ENCODE measurements at regions not wholly inside any gene's neighbourhood (a gene's known extent, or its start where the extent isn't known, plus 50 kb on each side); places are given as distances from the start of the nearest gene placed in this dataset.

DNA sequence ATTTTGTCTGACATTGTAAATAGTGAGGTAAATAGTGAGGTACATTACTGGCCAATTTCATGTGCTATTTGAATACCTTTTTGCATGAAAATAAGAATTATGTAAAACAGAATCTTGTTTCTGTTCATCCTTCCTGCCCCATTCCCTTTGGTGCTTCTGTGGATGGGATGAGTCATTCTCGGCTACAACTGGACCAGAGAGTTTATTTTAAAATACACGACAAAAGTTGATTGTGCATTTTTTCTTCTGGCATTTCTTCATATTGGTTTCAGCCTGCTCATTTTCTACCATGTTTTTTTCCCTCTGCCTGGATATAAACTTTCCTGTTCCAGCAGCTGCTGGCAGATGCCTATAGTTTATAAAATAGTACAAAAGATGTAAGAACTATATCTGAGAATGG is 107.5 kb downstream of the CYSLTR2 start:
- H3K27me3 ChIP-seq = no peaks in the 10 kb centered on the region
- H3K4me3 ChIP-seq = no peak overlapping the region
- TF ChIP-seq, protein P1, sequence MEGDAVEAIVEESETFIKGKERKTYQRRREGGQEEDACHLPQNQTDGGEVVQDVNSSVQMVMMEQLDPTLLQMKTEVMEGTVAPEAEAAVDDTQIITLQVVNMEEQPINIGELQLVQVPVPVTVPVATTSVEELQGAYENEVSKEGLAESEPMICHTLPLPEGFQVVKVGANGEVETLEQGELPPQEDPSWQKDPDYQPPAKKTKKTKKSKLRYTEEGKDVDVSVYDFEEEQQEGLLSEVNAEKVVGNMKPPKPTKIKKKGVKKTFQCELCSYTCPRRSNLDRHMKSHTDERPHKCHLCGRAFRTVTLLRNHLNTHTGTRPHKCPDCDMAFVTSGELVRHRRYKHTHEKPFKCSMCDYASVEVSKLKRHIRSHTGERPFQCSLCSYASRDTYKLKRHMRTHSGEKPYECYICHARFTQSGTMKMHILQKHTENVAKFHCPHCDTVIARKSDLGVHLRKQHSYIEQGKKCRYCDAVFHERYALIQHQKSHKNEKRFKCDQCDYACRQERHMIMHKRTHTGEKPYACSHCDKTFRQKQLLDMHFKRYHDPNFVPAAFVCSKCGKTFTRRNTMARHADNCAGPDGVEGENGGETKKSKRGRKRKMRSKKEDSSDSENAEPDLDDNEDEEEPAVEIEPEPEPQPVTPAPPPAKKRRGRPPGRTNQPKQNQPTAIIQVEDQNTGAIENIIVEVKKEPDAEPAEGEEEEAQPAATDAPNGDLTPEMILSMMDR (IDR thresholded peaks at IDR 0.05) = no peak
- no peaks in the 10 kb centered on the region for H3K9me3 ChIP-seq
- no peak overlapping the region for H3K27ac ChIP-seq
- WGBS, 2 donors = 74 to 85% methylated on average over 2 of the region's 2 CpGs
- no peaks in the 10 kb centered on the region for H3K36me3 ChIP-seq
- no peak for ATAC-seq
- intact Hi-C loops (cut with DNase I) = loop anchor here in 1 of 3 donors (10.0 kb wide), 1 partner anchor 166 kb away; no protein-coding TSS in a partner anchor
- FAIRE-seq = no peak
- H3K4me1 ChIP-seq = no peaks in the 10 kb centered on the region
- DNase-seq = no peak

DNA sequence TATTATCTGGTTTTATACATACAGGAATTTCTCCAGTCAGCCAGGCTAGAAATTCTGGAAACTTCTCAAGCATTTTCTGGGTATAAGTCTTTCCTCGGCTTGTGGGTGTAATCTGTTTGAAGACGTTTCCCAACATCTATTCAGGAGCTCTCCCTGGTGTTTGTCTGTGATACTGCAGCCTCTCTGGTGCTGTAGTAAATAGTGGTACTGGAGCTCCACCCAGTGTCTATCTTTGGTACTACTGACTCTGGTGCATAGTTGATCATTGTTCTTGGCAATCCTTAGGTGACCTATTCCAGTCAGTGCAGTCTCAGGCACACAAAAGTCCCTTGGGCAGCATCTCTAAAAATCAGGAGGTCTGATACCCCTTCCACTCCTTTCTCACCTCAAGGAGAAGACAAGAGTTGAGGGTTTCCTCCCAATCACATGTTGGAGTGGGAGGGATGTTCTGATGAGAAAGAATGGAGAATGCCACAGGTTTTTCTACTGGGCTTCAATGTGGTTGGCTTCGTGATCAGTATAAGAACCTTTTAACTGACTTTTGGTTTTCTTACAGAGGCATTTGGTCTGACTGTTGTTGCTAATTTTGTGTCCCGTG is 115.5 kb downstream of the CYSLTR2 start:
- Histone ChIP-seq H3K4me3 (no peak overlapping the region), H3K4me1 (no peaks in the 10 kb centered on the region), H3K36me3 (no peaks in the 10 kb centered on the region), H3K9me3 (no peaks in the 10 kb centered on the region), H3K27me3 (no peaks in the 10 kb centered on the region), H3K27ac (no peak overlapping the region)
- DNase-seq (peak in 4 of 6 donors; percentile 70 to 90 (median 79)), FAIRE-seq (peak; percentile 93), ATAC-seq (peak; percentile 97 to 100 (median 100))
- 28 to 37% methylated on average over 4 of the region's 4 CpGs for WGBS, 2 donors
- intact Hi-C loops (cut with DNase I) = loop anchor here in 1 of 3 donors (10.0 kb wide), 1 partner anchor 174 kb away; no protein-coding TSS in a partner anchor
- TF ChIP-seq, protein P1 (IDR thresholded peaks at IDR 0.05) = peak; percentile 90 to 97 (median 92)

DNA sequence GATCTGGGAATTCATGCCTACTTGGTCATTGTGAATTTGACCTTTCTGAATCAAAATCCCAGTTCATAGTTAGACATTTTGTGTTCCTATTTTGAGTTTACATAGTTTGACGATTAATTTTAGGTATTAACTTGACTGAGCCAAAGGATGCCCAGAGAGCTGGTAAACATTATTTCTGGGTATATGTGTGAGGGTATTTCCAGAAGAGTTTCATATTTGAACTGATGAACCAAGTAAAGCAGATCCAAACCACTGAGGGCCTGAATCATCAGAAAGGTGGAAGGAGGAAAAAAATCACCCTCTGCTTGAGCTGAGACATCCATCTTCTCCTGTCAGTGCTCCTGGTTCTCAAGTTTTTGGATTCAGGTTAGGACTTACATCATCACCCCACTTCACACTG is 116.6 kb downstream of the CYSLTR2 start:
- H3K9me3 ChIP-seq = no peaks in the 10 kb centered on the region
- H3K27ac ChIP-seq = no peak overlapping the region
- DNase-seq (no peak), FAIRE-seq (no peak), ATAC-seq (no peak)
- no peak overlapping the region for H3K4me3 ChIP-seq
- TF ChIP-seq, protein P1 (IDR thresholded peaks at IDR 0.05) = no peak
- no peaks in the 10 kb centered on the region for H3K36me3 ChIP-seq
- WGBS, 2 donors = 70 to 79% methylated on average over 1 of the region's 1 CpG
- intact Hi-C loops (cut with DNase I) = no loop called here
- no peaks in the 10 kb centered on the region for H3K27me3 ChIP-seq
- H3K4me1 ChIP-seq = no peaks in the 10 kb centered on the region

DNA sequence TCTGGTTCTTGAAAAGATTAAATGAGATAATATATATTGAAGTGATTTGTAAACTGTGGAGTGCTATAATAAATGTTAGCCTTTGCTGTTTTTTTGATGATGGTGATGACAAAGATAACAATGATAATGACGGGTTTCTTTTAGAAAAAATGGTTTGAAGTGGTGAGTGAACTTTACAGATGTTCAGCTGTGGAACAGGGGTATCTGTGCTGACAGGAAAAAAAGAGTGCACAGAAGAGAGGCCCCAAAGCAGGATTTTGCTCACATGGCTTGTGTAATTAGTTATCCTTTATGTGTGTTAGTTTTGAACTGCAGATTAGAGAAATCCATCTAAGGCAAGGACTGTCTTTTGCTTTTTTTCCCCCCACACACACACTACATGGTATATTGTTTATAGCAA is 119.2 kb downstream of the CYSLTR2 start:
- no peaks in the 10 kb centered on the region for H3K9me3 ChIP-seq
- TF ChIP-seq, protein P1 (IDR thresholded peaks at IDR 0.05) = no peak
- no peak overlapping the region for H3K27ac ChIP-seq
- H3K27me3 ChIP-seq = no peaks in the 10 kb centered on the region
- FAIRE-seq (no peak), ATAC-seq (no peak), DNase-seq (no peak)
- H3K4me1 ChIP-seq = no peaks in the 10 kb centered on the region
- H3K4me3 ChIP-seq = no peak overlapping the region
- intact Hi-C loops (cut with DNase I) = no loop called here
- no peaks in the 10 kb centered on the region for H3K36me3 ChIP-seq
- WGBS, 2 donors = 30 to 56% methylated on average over 1 of the region's 1 CpG

DNA sequence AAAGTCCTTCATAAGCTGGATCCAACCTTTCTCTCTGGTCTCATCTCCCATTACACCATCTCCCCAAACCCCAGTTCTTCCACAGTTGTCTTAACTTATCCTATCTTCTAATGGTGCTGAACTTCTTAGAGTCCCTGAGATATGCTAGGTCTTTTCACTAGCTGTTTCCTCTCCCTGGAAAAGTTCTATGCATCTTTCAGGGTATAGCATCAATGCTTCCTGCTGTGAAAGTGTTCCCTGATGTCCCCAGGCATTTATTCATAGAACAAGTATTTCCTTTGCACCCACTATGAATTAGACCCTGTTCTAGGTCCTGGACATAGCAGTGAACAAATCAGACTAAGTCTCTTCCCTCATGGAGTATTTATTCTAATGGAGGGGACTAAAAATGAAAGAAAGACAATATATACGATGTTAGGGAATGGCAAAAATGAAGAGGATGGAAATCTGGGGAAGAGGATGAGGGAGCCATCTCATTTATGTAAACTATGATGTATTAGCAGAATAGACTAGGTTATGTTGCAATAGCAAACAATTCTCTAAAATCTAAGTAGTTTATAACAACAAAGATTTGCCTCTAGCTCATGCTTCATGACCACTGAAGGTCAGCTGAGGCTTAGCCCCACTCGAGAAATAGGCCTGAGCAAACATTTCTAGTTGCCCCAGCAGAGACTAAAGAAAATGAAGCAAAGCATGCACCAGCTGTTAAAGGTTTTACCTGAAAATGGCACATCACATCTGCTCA is 120.0 kb downstream of the CYSLTR2 start:
- TF ChIP-seq, protein P1 (IDR thresholded peaks at IDR 0.05) = no peak
- ATAC-seq = no peak
- H3K4me3 ChIP-seq = no peak overlapping the region
- no peaks in the 10 kb centered on the region for H3K27me3 ChIP-seq
- H3K27ac ChIP-seq = no peak overlapping the region
- no peaks in the 10 kb centered on the region for H3K36me3 ChIP-seq
- no peaks in the 10 kb centered on the region for H3K9me3 ChIP-seq
- no peak for FAIRE-seq
- no peaks in the 10 kb centered on the region for H3K4me1 ChIP-seq
- intact Hi-C loops (cut with DNase I) = no loop called here
- DNase-seq = no peak
- 48 to 62% methylated on average over 2 of the region's 2 CpGs for WGBS, 2 donors

All from pancreas (tissue), 10 donors.